Stimulated activated CD8-positive, alpha-beta memory T cell treated with anti-CD3 and anti-CD28 coated beads, Interleukin-15, amount 100 ng/mL, for 48 hours (primary cell): ENCODE measurements at regions not wholly inside any gene's neighbourhood (a gene's known extent, or its start where the extent isn't known, plus 50 kb on each side); places are given as distances from the start of the nearest gene placed in this dataset.
A peak's percentile ranks its signal among the peaks of the same experiment; 100 is the strongest.
"Not testable (repeated sequence)": the region's sequence is repeated elsewhere in the genome, so short reads cannot be mapped to it uniquely, and the experiment has no call there.

ENCODE experiments used
- DNase-seq, 2 donors: peaks; one replicate each; pipeline ENCODE4 v3.0.0-alpha.2; 2020; ENCODE audit warnings: low read depth in 2 of 2

DNA sequence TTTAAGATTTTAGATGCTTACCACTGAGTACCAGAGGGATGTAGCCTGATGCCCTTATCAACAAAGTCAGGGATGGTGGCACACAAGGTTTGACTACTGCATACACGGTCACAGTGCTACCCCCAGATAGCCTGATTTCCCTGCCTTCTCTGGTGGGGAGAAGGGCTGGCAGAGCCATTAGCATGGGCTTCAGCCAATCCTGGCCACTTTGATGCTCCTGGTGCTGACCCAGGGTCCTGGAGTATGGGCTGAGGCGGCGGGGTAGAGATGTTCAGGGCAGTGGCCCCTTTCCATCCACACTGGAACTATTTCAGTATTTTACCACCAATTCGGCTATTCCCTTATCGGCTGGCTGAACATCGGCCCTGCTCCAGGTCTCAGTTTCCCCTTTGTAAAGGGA, 83.2 kb downstream of the POTEB3 start:
- DNase-seq = not testable (repeated sequence)

DNA sequence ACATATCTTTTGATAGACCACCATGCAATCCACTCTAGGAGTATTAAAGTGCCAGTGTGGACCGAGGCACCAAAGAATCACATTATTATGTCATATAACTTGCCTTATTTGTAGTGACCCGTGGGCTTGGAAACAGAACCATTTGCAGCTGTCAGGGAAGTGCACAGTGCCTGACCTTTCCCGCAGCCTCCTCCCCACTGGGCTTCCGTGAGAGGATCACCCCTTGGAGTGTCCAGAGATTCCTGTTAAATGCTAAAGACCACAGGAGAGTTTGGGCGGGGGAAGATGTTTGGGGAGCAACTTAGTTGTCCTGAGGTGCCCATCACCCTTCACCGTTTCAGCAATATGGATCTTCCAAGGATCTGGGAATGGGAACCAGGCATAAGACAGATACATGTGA, 84.4 kb downstream of the POTEB3 start:
- DNase-seq = not testable (repeated sequence)

DNA sequence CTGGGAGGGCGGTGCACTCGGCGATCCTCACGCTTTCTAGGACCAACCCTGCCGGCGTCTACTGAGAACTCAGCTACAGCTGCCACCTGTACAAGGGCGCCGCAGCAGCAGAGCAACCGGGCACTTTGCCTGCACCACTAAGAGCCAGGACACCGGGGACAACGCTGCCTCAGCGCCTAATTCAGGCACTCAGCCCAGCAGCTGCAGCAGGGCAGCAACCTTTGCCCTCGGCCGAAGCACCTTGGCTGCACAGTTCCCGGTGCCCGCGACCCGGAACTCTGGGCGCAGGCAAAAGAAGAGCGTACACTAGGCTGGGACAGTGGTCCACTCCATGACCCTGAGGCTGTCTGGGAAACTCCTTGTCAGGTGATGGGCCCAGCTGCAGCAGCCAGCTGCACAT, 85.7 kb downstream of the POTEB3 start:
- not testable (repeated sequence) for DNase-seq

DNA sequence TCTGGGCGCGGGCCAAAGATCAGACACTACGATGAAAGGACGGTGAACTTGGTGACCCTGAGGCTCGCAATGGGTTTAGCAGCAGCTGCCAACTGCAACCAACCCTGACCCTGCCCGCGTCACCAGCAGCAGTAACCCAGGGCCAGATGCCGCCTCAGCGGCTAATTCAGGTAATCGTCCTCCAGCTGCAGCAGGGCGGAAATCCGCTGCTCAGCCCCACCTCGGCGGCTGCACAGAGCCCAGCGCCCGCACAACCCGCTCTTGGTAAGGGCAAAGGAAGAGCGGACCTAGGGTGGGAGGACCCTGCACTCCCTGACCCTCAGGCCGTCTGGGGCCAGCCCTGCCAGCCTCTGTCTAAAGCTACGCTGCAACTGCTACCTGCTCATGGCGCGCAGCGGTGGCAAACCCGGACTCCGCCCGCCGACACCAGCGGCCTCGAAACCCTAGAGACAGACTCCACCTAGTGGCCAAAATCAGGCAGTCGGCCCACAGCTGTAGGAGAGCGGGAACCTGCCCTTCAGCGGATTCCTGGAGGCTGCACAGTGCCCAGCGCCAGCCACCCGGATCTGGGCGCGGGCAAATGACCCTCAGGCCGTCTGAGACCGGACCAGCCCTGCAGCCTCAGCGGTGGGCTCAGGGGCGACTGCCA, 87.5 kb downstream of the POTEB3 start:
- DNase-seq = not testable (repeated sequence)

DNA sequence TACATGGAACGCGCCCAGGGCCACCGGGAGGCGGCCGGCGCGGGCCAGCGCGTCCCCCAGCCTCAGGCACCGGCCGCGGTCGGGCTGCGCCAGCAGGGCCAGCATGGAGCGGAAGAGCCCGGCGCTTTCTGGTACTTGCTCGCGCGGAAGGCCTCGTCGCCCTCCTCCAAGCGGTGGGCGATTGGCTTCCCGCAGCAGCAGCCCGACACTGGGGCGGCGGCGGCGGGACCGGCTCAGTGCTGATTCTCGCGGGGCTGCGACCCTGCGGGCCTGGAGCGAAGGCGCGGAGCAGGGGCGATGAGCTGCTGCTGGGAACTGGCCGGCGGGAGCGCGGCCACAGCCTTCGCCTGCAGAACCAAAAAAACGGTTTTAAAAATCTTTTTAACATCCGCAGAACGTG, 95.3 kb downstream of the POTEB3 start:
- not testable (repeated sequence) for DNase-seq

DNA sequence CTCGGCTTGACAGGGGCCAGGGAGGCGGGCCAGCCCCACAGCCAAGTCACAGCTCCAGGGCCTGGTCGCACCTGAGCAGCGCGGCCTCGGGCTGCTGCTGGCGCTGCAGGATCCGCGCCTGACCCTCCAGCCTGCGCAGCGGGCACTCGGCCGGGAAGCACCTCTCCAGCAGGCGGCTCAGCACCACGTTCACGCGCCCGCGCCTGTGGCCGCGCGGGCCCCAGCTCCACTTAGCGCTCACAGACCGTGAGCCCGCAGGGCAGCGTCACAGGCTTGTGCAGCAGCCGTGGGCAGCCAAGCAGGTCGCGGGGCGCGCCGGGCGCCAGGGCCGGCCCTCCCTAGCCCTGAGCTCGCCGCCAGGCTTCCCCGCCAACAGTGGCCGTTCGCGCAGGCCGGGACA, 95.8 kb downstream of the POTEB3 start:
- DNase-seq = not testable (repeated sequence)

DNA sequence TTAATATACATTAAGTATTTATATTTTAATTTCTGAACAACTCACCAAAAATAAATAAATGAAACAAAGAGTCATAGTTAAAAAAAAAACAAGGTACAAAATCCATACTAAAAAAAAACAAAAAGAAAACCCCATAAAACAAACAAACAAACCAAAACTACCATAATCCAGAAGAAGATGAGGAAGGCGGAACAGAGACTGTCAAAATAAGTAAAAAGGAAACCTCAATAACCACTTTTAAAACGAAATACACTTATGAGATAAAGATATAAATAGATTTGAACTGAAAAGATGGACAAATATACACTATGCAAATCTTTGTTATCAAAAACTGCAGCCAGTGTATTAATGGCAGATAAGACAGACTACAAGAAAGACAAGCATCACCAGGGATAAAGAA, 103.3 kb downstream of the POTEB3 start:
- not testable (repeated sequence) for DNase-seq

DNA sequence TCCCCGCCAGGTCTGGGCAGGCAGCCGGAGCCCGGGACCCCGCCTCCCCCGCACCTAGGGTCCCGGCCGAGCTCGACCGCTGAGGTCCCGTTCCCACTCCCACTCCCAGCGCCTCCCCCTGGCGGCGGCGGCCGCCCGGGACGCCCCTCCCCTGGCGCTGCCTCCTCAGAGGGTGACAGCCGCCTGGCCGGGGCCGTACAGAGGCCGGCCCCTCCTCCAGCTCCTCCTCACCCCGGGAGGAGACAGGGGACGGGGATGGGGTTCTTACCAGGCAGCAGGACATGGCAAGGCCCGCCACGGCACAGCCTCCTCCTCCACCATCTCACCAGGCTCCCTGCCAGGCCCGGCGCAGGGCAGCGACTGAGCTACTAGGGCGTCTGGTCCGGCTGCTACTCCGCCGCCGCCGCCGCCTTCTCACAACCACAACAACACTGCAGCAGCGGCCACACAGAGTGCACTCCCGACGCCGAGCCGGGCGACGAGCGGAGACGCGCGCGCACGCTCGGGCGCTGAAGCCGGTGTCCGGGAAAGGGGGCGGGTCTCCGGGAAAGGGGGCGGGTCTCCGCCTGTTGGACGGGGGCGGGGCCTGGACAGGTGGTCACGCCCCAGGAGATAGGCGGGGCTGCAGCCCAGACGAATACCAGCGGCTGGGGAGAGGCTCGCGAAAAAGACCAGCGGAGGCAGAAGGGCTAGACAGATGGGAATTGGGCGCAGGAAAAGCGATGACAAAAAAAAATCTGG, 115.4 kb downstream of the POTEB3 start:
- peak; percentile 5 to 39 for DNase-seq

DNA sequence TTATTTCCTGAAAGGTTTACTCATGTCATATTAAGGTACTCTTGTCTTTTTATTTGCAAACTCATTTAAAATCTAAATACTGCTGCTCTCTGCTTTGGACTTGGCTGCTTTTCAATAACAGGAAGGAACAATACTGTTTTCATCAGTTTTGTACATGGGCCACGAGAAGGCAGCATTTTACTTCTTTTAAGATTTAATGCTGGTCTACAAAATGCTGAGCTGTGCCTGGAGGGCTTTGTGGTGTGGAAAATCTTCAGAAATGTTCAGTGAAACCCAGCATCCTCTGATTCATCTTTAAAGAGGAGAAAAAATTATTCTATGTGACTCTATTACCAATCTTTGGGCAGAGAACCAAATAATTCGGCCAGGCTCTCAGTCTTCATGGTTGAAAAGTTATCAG, 155.9 kb downstream of the POTEB3 start:
- DNase-seq = not testable (repeated sequence)

DNA sequence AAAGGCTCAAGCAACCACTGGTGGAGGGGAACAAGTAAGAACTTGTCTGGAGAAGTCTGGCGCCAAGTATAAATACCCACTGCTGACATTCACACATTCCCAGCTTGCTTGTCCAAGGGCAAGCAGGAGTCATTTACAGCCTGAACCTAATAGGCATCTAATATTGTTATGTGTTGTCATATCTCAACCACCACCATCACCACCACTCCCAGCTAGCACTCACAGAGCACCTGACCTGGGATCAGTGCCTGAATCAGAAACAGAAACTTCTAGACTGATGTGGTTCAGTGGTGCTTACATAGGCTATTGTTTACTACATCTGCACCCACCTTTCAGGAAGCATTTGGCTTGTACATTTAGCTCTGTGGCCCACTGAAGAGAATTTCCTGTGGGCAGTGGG, 157.1 kb downstream of the POTEB3 start:
- DNase-seq = not testable (repeated sequence)

DNA sequence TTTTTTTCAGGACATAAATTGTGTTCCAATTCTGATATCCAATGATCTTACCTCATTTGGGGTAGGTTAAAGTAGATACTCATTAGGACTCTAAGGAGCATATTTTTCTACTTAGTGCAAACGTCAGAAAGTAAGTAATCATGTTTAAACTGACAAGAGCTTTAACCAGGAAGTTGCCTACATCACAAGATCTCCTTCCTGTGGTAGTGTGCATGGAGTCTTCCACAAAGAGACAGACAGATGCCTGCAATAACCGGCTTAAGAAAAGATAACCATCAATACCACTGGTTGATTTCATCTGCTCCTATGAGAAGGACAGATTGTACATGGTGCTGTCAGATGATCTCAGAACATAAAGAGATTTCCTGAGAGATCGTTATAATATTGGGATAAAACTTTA, 160.0 kb downstream of the POTEB3 start:
- not testable (repeated sequence) for DNase-seq

DNA sequence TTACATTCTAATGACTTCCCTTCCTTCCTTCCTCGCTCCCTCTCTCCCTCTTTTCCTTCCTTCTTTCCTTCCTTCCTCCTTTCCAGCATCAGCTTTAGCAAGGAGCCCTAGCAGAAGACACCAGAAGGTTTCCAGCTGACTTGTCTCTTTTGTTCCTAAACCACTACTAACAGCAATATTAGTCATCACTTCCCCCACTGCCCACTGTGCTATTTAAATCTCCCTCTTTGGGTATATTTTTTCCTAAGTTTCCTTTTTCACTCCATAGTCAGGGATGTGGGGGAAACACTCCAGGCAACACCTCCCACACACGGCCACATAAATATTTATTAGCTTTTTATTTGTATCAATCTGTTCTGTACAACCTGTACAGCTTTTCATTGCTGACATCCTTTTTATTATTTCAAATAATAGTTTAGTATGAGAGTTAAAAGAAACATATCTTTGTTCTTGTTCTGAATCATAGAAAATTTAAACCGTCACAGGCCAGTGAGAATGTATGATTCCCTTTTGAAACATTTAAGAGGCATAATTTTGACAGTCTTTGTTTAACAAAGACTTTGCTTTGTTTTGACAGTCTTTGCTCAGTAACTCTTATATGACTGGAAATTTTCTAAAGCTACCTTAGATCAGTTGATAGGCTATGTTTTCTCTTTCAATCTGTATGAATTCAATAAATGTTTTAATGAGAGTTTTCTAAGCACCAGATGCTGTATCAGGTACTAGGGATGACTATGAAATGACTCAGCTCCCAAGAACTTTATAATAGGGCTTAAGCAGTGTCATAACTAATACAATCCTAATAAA, 167.9 kb downstream of the POTEB3 start:
- DNase-seq = not testable (repeated sequence)

DNA sequence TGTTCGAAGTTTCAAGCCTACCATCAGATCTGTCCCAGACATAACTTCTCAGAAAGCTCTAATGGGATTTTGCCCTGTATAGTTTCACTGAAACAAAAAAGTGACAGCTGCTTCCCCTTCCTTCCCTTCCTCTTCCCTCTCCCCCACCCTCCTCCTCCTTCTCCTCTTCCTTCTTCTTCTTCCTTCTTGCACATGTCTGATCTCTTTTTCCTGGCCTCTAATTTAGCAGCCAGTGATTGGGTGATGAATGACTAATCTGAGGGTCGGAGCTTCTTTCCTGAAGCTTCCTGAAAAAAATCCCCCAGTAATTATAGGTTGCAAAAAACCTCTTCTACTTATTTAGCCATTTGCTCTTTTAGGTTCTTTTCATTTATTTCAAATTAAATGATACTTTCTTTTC, 168.7 kb downstream of the POTEB3 start:
- no peak for DNase-seq

DNA sequence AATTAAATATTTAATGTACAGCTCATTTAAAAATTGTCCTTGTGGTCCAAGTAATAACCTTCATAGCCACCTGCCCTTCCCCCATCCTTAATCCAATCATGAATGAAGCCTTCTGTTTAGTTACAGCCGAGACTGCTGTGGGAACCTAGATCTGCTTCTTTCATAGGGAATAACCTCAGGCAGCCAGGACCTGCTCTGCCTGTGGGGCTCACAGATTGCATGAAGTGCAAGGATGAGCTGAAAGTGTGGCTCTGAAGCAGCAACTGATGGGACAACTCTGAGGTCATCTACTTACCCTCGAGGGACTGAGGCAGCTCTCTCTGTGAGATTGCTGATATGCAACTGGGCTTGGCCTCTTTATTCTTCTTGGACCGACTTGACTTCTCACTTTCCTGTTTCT, 169.8 kb downstream of the POTEB3 start:
- DNase-seq = no peak

DNA sequence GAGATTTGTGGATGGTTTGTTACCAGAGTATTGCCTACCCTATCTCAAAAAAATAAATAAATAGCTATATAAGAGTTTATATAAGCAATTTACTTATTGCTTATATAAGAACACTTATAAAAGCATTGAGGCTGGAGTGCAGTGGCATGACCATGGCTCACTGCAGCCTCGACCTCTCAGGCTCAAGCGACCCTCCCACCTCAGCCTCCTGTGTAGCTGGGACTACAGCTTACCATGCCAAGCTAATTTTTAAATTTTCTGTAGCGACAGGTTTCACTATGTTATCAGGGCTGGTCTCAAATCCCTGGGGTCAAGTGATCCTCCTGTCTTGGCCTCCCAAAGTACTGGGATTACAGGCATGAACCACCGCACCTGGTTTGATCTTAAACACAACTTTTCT, 170.6 kb downstream of the POTEB3 start:
- not testable (repeated sequence) for DNase-seq

DNA sequence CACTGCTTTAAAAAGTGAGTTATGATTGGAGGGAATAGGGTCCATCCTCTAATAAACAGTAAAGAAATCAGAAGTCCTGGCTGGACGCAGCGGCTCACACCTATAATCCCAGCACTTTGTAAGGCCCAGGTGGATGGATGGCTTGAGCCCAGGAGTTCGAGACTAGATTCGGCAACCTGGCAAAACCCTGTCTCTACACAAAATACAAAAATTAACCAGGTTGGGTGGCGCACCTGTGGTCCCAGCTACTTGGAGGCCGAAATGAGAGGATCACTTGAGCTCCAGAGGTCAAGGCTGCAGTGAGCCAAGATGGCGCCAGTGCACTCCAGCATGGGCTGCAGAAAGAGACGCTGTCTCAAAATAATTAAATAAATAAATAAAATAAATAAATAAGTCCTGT, 171.2 kb downstream of the POTEB3 start:
- no peak for DNase-seq

DNA sequence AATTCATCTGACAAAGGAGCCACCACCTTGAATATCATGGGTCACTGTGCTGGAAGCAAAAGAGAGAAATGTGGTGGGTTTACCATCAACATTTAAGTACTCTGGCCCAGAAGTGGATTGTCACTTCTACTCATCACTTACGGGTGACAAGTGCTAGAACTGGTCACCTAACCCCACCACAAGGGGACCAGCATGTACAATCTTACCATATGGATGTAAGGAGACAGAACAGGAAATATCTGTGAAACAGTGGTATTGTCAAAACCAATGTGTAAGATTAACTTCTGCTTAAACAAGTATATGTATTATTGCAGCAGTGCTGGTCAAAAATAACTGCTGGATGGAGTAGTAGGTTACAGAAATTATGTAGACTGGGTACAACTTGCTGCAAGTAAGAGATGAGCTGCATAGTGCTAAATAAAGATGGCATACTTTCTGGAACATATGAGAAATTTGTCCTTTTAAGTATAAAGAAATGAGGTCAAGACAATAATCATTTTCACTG, 171.8 kb downstream of the POTEB3 start:
- DNase-seq = no peak

DNA sequence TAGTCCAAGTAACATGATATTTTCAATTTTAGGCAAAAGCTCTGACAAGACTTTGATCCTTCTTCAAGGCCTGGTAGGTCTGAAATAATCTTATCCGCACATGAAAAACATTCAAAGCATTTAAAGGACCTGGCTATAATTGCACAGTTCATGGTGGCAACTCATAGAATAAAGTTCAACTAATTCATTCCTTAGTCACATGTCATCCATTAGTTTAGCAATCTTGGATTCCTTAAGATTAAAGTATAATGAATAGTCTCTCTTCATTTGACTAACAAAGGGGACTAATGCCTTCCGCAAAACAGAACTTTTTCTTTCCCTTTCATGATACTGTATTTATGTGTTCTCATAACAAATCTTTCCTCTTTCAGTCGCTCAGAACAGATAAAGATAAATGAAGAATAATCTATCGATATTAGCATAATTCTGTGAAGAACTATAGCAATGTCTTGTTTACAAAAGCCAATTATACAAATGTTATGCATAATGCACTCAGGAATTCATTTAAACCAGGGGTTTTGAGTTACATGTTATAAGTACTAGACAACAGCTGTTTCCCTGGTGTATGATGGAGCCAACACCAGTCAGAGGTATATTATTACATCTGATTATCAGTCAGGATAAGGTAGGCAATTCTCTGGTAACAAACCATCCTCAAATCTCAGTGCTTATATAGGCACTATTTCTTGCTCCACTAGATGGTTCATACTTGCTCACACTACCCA, 172.5 kb downstream of the POTEB3 start:
- no peak for DNase-seq

DNA sequence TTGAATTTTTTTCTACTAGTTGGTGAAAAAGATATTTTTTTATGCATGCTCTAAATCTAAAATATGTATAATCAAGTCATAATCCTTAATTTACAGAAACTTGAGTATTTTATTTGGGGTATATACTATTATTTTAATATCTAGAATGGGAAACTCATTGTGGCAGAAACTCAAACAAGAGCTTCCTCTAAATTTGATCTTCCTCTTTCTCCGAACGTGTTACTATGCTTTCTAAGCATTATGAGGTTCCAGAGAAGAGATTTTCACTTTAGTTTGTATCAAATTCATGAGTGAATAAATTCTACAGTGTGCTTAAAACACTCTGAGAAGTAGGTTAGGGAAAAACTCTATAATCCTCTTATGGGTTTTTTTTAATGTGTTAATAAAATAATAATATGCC, 173.1 kb downstream of the POTEB3 start:
- DNase-seq = no peak

DNA sequence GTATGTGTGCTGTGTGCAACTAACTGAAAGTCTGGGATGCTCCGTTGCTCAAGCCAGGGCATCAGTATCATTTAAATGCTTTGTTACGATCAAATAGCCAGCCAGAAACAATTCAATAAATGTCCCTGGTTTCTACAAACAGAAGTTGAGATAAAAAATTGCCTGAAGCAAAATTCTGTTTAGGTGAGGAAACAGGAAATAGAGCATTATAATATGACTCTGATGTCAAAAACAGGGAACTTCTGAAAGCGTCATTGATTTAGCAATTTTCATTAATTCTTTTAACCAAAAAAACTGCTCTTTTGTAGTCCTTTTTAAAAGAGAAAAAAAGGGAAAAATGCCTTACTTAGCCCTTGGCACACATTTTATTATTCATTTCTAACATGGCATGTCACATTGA, 174.7 kb downstream of the POTEB3 start:
- DNase-seq = not testable (repeated sequence)

DNA sequence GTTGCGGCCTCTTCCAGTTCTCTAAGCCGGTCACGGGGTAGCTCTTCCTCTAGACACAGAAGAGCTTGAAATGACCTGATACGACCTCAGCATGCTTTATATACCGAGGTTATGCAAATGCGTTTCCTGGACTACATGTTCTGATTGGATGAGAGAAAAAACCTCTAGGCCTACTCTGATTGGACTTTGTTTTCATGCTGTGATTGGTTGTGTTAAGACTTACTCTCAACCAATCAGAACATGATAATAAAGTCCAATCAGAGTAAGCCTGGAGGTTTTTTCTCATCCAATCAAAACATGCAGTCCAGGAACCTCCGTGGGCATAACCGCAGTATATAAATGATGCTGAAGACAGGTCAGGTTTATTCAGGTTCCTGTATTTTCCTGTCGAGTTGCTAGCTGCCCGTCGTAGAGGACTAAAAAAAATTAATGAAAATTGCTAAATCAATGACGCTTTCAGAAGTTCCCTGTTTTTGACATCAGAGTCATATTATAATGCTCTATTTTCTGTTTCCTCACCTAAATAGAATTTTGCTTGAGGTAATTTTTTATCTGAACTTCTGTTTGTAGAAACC, 177.4 kb downstream of the POTEB3 start:
- no peak for DNase-seq
